GM18519 (cell line): ENCODE measurements at regions not wholly inside any gene's neighbourhood (a gene's known extent, or its start where the extent isn't known, plus 50 kb on each side); places are given as distances from the start of the nearest gene placed in this dataset.

Source experiments
- ATAC-seq: cut with Tn5 transposase; IDR thresholded peaks from one replicate; pipeline ENCODE4 v1.9.1; 2021; ENCODE audit warnings: mild to moderate bottlenecking, moderate library complexity; ENCODE audit not compliant: unreplicated experiment, low FRiP score

DNA sequence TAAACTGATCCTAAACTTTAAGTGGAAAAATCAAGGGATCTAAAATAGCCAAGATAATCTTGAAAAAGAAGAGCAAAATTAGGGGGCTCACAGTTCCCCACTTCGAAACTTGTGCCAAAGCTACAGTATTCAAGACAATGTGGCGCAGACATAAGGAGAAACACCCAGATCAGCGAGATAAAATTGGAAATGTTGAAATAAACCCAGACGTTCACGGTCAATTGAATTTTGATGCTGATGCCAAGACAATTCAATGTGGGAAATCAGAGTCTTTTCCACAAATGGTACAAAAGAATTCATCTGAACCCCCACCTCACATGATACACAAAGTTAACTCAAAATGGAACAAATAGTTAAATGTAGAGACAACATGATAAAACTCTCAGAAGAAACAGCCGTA lies 601.6 kb downstream of the BRD1 start:
- ATAC-seq, result no peak

DNA sequence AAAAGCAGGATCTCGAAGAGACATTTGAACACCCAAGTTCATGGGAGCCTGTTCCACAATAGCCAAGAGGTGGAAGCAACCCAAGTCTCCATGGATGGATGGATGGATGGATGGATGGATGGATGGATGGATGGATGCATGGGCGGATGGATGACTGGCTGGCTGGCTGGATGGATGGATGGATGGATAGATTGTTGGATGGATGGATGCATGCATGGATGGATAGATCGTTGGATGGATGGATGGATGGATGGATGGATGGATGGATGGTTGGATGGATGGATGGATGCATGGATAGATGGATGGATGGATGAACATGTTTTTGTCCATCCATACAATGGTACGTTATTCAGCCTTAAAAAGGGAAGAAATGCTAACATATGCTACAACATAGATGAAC lies 603.4 kb downstream of the BRD1 start:
- no peak for ATAC-seq

DNA sequence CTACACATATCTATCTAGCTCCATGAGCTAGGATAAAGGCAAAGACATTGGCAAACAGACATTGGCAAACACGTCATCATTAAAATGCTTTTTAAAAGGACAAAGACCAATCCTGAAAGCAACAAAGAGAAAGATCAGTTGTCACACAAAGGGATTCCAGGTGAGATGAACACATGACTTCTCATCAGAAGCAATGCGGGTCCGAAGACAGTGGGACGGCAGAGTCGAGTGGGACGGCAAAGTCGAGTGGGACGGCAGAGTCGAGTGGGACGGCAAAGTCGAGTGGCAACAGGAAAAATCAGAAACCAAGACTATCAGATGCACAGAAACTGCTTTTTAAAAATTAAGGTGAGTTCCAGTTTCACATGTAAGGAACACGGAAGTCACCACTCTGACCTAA lies 609.5 kb downstream of the BRD1 start:
- ATAC-seq, result no peak

DNA sequence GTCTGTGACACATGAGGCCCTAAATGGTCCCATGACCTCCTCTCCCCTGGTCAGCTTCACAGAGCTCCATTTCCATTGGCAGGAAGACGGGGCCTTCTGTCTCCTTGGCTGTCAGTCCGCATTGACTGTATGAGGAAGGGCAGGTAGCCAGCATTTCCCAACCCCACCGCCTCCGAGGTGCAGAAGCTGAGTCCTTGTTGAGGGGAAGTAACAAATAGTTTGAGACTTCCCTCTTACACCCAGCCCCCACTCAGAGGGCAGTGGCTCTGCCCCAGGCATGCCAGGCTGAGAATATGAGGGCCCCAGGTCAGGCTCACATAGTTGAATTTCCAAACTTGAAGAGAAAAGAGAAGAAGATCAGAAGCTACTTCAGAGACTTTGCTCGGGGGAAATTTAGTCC lies 611.1 kb downstream of the BRD1 start:
- no peak for ATAC-seq

DNA sequence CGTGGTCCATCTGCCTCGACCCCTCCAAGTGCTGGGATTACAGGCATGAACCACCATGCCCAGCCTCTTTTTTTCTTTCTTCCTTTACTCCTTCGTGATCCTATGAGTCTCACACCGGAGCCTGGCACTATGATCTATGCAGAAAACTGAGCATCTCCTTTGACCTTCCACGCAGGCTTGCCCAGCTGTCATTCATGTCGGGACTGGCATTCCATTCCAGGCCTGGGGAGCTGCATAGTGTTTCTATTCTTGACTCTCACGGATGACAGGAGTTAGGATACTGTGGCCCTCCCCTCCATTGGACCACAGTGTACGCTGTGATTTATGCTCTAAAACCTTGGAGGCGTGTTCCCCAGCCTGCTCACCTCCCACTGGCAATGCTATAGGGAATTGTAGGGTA lies 611.8 kb downstream of the BRD1 start:
- ATAC-seq, result no peak

DNA sequence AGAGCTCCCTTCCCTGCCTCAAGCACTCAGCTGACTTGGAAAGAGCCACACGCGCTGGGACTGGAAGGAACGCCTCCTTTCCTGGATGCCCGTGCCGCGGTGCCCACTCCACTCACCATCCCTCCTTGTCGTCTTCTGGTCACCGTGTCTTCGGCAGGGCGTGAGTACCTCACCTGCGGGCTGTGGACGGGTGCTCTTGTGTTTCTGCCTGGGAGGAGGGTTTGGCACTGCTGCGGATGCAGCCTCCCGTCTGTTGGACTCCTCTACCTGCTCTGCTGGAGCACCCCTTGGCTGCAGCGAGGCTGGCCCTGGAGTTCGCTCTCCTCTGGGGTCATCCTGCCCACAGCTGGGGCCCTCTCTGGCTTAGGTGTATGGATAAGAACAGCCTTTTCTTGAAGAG lies 612.7 kb downstream of the BRD1 start:
- ATAC-seq, result no peak

DNA sequence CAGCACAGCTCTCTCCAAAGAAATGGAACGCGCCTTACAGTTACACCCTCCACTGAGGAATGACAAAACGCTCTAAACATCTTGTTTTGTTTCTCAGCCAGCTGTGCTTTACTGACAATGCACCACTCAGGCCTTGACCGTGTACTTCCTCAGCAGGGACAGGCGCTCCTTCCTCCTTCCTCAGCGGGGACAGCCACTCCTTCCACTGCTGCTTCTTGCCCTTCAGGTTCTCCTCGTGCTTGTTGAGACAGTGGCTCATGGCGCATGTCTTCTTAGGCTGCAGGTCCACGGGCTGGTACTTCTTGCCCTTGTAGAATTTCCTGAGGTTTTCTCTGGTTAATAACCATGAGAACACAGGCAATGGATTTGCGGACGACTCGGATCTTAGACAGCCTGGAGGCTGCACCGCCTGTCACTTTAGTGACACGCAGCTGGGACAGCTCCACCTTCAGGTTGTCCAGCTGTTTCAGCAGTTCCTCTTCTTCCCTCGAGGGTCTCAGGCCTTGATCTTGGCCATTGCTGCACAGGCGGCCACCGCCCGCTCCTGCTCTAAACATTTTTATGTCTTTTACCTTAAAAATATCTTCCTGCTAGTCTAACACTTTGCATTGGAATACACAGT lies 613.8 kb downstream of the BRD1 start:
- ATAC-seq, result no peak

DNA sequence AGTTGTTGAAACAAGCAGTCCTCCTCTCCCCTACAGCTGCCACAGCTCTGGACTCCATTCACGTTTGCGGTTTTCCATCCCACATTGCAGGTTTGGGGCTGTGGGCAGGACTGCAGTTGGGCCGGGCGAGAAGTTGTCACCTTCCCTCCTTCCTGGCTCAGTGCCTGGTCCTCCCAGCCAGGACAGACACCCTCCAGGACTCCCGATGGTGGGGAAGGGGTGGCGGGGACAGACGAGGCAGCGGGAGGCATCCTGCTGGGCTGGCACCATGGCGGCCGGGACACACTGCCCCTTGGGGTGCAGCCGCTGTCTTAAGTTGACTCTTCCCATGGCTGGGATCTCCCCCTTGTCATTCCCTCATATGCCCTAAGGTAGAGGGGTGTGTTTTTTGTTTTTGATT lies 615.2 kb downstream of the BRD1 start:
- no peak for ATAC-seq

DNA sequence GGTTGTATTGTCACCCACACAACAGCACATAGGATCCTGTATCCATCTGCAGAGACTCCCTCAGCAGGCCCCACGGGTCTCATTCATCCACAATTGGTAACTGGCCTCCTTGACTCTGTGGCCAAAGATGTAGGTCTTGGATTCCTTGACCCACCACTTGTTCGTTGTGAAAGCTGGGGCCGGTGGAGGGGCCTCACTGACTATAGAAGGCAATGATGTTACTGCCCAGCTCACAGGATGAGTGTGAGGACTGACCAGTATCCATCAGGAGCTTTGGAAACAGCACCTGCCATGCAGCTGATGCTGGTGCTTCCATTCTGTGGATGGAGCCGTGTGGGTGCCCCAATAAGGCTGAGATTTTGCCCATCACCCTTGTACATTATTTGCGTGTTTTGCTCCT lies 615.7 kb downstream of the BRD1 start:
- no peak for ATAC-seq

DNA sequence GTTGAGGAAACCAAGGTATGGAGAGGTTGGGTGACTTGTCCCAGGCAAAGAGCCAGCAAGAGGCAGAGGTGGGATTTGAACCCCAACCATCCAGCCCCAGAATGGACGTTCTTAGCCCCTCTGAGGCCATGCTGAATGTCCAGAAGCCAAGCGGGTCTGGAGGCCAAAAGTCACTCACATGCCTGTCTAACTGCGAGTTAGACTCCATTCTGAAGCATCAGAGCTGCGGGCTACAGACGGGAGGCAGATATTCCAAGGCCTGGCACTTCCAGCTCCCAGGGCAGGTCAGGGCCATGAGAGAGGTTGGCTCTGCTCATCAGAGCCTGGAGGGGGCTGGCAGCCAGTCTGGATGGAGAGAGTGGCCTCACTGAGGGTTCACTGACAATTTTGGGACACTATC lies 616.5 kb downstream of the BRD1 start:
- no peak for ATAC-seq

DNA sequence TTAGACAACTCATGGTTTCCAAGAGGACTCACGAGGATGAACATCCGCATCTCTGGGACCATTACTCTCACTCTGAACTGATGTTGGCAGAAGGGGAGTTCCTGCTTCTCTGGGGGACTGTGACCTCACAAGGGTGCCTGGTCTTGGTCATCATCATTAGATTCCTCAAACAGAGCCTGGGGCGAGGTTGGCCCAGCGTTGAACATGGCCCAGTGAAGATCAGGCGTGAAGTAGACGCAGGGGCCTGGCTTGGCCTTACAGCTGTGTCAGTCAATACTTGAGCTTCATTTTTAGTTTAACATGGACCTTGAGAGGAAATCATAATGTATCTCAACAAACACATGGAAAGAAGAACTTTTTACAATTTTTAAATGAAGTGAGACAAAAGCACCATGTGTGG lies 617.1 kb downstream of the BRD1 start:
- ATAC-seq, result no peak

DNA sequence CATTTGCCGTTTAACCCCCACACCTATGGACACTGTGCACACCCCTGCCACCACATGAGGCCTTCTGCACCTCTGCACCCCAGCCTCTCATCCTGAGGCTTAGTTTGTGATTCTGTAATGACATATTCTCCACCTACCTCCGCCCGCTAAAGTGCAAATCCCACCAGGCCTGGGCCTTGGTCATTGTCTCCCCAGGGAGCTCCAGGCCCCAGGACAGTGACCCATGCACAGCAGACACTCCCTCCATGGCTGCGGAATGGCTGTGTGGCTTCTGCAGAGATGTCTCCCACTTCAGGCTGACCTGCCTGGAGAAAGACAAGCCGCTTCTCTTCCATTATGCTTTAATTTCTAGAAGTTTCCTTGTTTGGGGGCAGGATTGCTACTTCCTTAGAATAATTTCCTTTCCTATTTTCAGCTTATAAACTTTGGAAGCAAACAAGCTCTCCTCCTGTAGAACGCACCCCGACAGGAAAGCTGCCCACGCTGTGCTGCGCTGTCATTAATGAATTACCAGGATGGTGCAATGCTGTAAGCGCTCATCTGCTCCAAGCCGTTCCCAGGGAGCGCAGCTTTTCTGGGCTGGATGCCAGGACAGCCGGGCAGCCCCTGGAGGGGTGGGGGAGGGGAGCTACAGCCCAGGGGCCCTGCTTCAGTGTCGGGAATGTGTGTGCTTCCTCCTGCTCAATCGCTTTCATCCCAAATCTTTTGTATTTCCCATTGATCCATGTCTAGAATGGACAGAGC lies 618.0 kb downstream of the BRD1 start:
- no peak for ATAC-seq

DNA sequence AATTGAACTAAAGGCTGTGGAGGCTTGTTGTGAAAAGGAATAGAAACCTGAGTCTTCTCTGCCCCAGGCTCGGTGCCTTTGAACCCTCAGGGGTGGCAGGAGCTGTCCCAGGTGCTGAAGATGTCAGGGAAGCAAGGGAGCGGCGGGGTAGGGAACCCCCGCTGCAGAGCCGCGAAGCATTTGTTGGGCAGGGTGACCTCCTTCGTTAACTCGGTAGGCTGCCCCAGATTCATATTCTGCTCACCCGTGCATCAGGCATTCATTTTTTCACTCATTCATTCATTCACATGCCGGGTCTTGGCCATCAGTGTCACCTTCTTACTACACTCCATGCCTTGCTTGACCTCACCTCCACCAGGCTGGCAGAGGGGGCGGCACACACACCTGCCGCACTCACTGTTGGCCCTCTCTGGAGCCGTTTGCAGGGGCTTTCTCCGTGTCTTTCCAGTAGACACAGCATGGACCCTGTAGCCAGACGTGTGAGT lies 618.9 kb downstream of the BRD1 start:
- ATAC-seq, result no peak

DNA sequence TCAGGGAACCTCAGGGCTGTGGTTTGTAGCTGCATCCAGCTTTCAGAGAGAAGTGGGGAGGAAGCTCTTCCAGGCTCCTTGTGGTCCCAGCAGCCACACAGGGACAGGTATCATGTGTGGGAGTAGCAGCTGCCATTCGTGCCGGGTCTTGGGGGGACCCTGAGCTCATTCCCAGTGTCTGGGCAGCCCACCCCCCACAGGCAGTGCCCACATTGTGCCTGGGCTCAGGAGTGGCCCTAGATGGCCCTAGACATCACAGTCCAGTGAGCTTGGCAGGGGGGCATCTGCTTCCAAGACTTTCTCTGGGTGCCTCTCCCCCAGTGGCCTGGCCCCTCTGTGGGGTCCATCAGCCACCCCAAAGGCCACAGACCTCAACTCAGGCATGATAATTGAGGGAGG lies 619.7 kb downstream of the BRD1 start:
- no peak for ATAC-seq

DNA sequence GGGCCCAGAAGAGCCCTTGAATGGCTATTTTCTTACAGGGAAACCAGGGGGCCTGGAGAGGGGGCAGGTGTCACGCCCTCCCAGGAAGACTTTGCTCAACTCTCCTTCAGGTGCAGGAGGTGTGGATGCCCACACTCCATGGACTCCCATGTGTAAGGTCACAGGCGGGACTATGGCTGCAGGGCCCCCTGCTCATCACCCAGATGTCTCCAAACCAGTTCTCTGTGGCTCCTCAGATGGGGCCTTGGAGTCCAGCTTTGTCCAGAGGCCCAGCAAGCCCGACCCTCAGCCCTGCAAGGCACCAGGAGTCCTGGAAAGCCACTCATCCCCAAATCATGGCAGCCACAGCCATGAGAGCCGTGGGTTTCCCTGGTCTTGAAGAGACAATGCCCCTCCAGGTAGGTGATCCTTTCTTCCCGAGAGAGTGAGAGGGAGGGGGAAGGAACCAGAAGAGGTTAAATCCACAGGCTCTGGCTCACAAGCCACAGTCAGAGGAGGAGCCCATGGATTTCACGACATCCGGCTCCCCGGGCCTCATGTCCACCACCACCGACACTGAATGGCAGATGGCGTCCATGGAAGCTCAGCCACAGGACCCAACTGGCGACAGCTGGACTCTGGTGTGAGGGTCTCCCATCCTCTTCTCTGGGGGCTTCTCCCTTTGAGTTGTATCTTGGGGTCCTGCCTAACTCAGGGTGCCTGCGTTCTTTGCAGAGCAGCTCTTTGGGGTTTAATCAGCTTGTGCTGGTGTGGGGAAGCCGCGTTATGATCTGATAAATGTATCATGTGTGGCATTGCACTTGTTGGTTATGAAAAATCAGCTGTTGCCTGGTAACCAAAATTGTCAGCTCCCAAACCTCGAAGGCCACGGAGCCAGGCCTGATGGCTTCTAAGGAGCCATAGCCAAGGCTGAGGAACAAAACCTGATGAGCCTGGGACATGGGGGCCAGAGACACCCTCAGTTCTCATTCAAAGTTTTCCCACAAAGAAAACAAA lies 620.4 kb downstream of the BRD1 start:
- ATAC-seq, result no peak

DNA sequence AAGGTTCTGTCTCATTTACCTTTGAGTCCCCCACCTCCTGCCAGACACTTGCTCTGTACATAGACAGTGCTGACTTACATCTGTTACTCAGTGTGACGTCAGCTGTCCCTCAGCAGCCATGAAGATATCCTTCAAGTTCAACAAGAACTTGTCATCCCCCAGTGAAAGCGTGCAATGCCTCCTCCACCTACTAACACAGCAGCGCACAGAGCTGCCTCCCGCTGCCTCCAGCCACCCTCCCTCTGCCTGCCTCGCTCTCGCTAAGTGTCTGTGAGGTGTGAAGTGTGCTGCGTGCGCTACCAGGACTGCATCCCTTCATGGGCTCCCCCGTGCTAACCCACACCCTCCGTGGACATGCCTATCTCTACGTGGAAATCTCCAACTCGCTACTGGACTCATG lies 621.4 kb downstream of the BRD1 start:
- no peak for ATAC-seq

DNA sequence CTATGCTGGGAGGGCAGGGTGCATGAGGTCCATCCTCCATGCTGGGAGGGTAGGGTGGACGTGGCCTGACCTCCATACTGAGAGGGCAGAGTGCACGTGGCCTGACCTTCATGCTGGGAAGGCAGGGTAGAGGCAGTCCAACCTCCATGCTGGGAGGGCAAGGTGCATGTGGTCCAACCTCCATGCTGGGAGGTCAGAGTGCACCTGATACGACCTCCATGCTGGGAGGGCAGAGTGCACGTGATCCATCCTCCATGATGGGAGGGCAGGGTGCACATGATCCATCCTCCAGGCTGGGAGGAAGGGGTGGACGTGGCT lies 622.2 kb downstream of the BRD1 start:
- no peak for ATAC-seq

DNA sequence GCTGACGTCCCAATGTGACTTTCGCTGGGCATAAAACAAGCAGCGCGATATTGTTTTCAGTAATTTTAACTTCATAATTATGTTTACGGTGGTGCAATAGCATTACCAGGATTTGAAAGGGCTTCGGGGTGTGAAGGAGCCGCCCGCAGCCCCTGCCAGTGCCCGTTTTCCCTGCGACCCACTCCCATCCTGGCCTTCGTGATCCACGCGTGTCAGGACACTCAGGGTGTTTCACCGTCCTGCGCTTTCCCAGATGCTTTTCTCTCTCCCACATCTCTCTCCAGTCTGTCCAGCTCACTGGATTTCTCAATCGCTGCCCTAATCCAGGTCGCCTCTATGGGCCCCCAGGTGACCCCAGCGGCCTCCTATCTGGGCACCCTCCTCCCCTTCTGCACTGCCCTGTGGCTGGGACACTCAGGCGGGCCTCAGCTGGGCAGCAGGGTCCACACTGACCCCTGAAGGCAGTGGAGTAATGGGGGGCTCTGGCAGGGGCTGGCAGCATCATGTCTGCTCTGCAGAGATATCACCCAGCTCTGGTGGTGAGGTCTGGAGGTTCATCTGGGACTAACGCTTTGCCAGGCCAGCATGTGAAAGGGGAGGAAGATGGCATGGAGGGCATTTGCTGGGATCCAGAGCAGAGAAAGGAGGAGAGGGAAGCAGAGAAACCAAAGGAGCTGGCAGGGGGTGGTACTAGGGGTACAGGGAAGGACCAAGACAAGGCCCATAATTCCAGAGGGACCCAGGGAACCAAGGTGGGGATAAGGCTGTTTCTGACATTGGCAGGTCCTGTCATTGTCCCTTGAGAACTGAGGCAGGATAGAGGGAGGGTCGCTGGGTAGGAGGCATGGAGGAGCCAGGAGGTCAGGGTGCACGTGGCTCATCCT lies 622.8 kb downstream of the BRD1 start:
- ATAC-seq, result no peak

DNA sequence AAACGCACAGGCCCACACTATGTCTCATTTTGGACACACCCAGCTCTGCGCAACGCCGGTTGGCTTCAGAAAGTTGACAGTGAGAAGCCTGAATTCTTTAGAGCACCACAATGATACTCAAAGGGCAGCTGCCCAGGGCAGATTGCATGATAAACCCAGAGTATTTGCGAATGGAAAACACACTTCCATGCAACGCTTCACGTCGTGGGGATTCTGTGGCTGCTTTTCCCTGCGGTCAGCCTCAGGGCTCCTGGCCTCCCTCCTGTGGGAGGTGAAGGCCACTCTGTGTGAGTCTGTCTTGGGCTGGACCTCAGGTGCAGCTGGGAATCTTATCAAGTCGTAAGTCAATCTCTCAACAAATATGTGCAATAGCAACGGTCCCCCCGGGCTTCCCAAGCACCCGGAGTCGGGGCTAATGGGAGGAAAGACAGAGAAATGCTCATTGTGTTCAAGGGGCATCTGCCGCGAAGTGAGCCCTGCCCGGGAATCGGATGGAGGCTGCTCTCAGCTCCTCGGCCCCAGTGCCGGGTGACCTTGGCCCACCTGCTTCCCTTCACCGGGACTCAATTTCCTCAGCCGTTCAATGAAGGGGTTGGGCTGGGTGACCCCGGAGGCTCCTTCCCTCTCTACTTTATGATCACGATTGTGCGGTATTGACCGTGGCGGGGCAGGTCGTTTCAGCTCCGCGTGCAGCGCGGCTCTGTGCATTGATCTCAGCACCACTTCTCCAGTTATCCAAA lies 623.6 kb downstream of the BRD1 start:
- no peak for ATAC-seq
